ENCODE measurements at regions not wholly inside any gene's neighbourhood (a gene's known extent, or its start where the extent isn't known, plus 50 kb on each side); places are given as distances from the start of the nearest gene placed in this dataset.

GRCh38 chr13:62003452-62003851 is 587.8 kb upstream of the PCDH20 start:
- no peak overlapping the region for H3K4me3 ChIP-seq (replicated peaks in 1 of 3; ENCODE audit: insufficient read depth in 1 of 3, low read depth in 2 of 3, low read length in 3 of 3)
- H3K36me3 ChIP-seq (replicated peaks in 1 of 2; ENCODE audit: control insufficient read depth in 1 of 2, insufficient read depth in 2 of 2, low read length in 2 of 2), result no peaks in the 10 kb centered on the region
- no peaks in the 10 kb centered on the region for H4K20me1 ChIP-seq (ENCODE audit: insufficient read depth, low read length)
- ATAC-seq (no peak), DNase-seq (ENCODE audit: low spot score) (no peak), FAIRE-seq (no peak)
- H3K27ac ChIP-seq (ENCODE audit: extremely low read length, insufficient read depth, low read length), result no peak overlapping the region
- no peak overlapping the region for H3K4me2 ChIP-seq (ENCODE audit: low read depth, low read length)
- ChIA-PET CTCF (ENCODE audit: low intra/inter-chr PET ratio, low total read pairs) (no interaction called here), POLR2A (no interaction called here)
- intact Hi-C loops (cut with micrococcal nuclease; ENCODE audit: unreplicated experiment) (no loop called here), in situ Hi-C loops (cut with HindIII; ENCODE audit: extremely low pct_ligation_motif_present, low pct_unique_long_range_greater_than_20kb) (no loop called here)
- no peaks in the 10 kb centered on the region for H3K4me1 ChIP-seq (ENCODE audit: insufficient read depth, low read length)
- no peaks in the 10 kb centered on the region for H3K9me3 ChIP-seq (ENCODE audit: low read length)
- no peak overlapping the region for H2AFZ ChIP-seq (ENCODE audit: low read length)
- H3K79me2 ChIP-seq (ENCODE audit: insufficient read depth, low read length), result no peaks in the 10 kb centered on the region
- TF ChIP-seq TMF1 (CRISPR knock-in tag; IDR thresholded peaks at IDR 0.05; ENCODE audit: low read depth), result no peak
- TF ChIP-seq SP1 (IDR thresholded peaks at IDR 0.05), result no peak
- TF ChIP-seq SP1 (CRISPR knock-in tag; IDR thresholded peaks at IDR 0.05), result no peak
- no peak for TF ChIP-seq HMGXB3 (CRISPR knock-in tag; IDR thresholded peaks at IDR 0.05; ENCODE audit: borderline replicate concordance)
- H3K9ac ChIP-seq (ENCODE audit: insufficient read depth, low read depth, low read length), result no peak overlapping the region
- no TSS peak for BruUV-seq (replicated peaks)
- 0% methylated on average over 2 of the region's 2 CpGs for WGBS (ENCODE audit: low lambda C conversion rate)
- no peaks in the 10 kb centered on the region; a peak in 1 of 5 replicates for H3K27me3 ChIP-seq (ENCODE audit: control insufficient read depth in 1 of 2, insufficient read depth in 2 of 2, low read length in 2 of 2)

GRCh38 chr13:61994174-61994573 is 578.5 kb upstream of the PCDH20 start:
- no TSS peak for BruUV-seq (replicated peaks)
- 4% methylated on average over 1 of the region's 1 CpG for WGBS (ENCODE audit: low lambda C conversion rate)
- H3K79me2 ChIP-seq (ENCODE audit: insufficient read depth, low read length), result no peaks in the 10 kb centered on the region
- no peaks in the 10 kb centered on the region for H4K20me1 ChIP-seq (ENCODE audit: insufficient read depth, low read length)
- no peaks in the 10 kb centered on the region for H3K9me3 ChIP-seq (ENCODE audit: low read length)
- FAIRE-seq, result no peak
- H3K27me3 ChIP-seq (ENCODE audit: control insufficient read depth in 1 of 2, insufficient read depth in 2 of 2, low read length in 2 of 2), result no peaks in the 10 kb centered on the region
- no peak overlapping the region for H3K27ac ChIP-seq (ENCODE audit: extremely low read length, insufficient read depth, low read length)
- H2AFZ ChIP-seq (ENCODE audit: low read length), result no peak overlapping the region
- POLR2A ChIA-PET, result no interaction called here
- no peak overlapping the region for H3K4me3 ChIP-seq (replicated peaks in 1 of 3; ENCODE audit: insufficient read depth in 1 of 3, low read depth in 2 of 3, low read length in 3 of 3)
- no peak overlapping the region for H3K4me2 ChIP-seq (ENCODE audit: low read depth, low read length)
- H3K9ac ChIP-seq (ENCODE audit: insufficient read depth, low read depth, low read length), result no peak overlapping the region
- H3K4me1 ChIP-seq (ENCODE audit: insufficient read depth, low read length), result no peaks in the 10 kb centered on the region
- in situ Hi-C loops (cut with HindIII; ENCODE audit: extremely low pct_ligation_motif_present, low pct_unique_long_range_greater_than_20kb) (no loop called here), intact Hi-C loops (cut with micrococcal nuclease; ENCODE audit: unreplicated experiment) (no loop called here)
- no peak for DNase-seq (ENCODE audit: low spot score)
- H3K36me3 ChIP-seq (replicated peaks in 1 of 2; ENCODE audit: control insufficient read depth in 1 of 2, insufficient read depth in 2 of 2, low read length in 2 of 2), result no peaks in the 10 kb centered on the region
- ATAC-seq, result no peak
- CTCF ChIA-PET (ENCODE audit: low intra/inter-chr PET ratio, low total read pairs), result no interaction called here
- TF ChIP-seq CREB3 (CRISPR knock-in tag; IDR thresholded peaks at IDR 0.05) (no peak), LBX2 (CRISPR knock-in tag; IDR thresholded peaks at IDR 0.05; ENCODE audit: borderline replicate concordance) (no peak), HDAC1 (CRISPR knock-in tag; IDR thresholded peaks at IDR 0.05) (no peak), USF2 (IDR thresholded peaks at IDR 0.05; ENCODE audit: low read depth, low read length) (no peak), USF2 (CRISPR knock-in tag; IDR thresholded peaks at IDR 0.05; ENCODE audit: borderline replicate concordance) (no peak), SETDB1 (CRISPR knock-in tag; IDR thresholded peaks at IDR 0.05; ENCODE audit: borderline replicate concordance) (no peak), NR2F2 (IDR thresholded peaks at IDR 0.05; ENCODE audit: borderline replicate concordance, low read depth) (no peak), ZNF569 (CRISPR knock-in tag; IDR thresholded peaks at IDR 0.05; ENCODE audit: borderline replicate concordance) (no peak)
